Mesothelial cell of epicardium (in vitro differentiated cells): ENCODE measurements at regions not wholly inside any gene's neighbourhood (a gene's known extent, or its start where the extent isn't known, plus 50 kb on each side); places are given as distances from the start of the nearest gene placed in this dataset.
A peak's percentile ranks its signal among the peaks of the same experiment; 100 is the strongest.

Experiments
- DNase-seq, 2 experiments: peaks; one replicate each; pipeline ENCODE4 v3.0.0; 2021; ENCODE audit warnings: low spot score in 2 of 2; ENCODE audit not compliant: unreplicated experiment in 2 of 2
- H3K27ac Mint-ChIP-seq: 2 replicates; pipeline ENCODE4 v1.8.0; 2021; ENCODE audit warnings: mixed read lengths
- H3K27me3 Mint-ChIP-seq: 2 replicates; pipeline ENCODE4 v1.8.0; 2021; ENCODE audit warnings: low read depth, mixed read lengths
- H3K36me3 Mint-ChIP-seq: 2 replicates; pipeline ENCODE4 v1.8.0; 2021; ENCODE audit warnings: mixed read lengths
- H3K4me1 Mint-ChIP-seq: 2 replicates; pipeline ENCODE4 v1.8.0; 2021; ENCODE audit warnings: mixed read lengths
- H3K4me3 Mint-ChIP-seq: 2 replicates; pipeline ENCODE4 v1.8.0; 2021; ENCODE audit warnings: mild to moderate bottlenecking, moderate library complexity, mixed read lengths
- H3K9me3 Mint-ChIP-seq: 2 replicates; pipeline ENCODE4 v1.8.0; 2021; ENCODE audit warnings: mixed read lengths
- CTCF ChIP-seq: fragments of 200-600 bp; sonication (generic); IDR thresholded peaks from one replicate; pipeline ENCODE4 v1.5.0; 2021; ENCODE audit warnings: antibody characterized with exemption; ENCODE audit not compliant: unreplicated experiment

- no peak for TF ChIP-seq CTCF
- no peak for DNase-seq
- no peaks in the 10 kb centered on the region for H3K4me1 Mint-ChIP-seq
- no peaks in the 10 kb centered on the region for H3K36me3 Mint-ChIP-seq
- H3K27ac Mint-ChIP-seq = no peak overlapping the region
- no peaks in the 10 kb centered on the region for H3K27me3 Mint-ChIP-seq
- peaks cover 4% of the 10 kb centered on the region for H3K9me3 Mint-ChIP-seq
- H3K4me3 Mint-ChIP-seq = no peak overlapping the region
Measured at GRCh38 chr7:42385912-42386311, 148.9 kb upstream of the GLI3 start.

- TF ChIP-seq CTCF = no peak
- H3K36me3 Mint-ChIP-seq = no peaks in the 10 kb centered on the region
- H3K27me3 Mint-ChIP-seq = no peaks in the 10 kb centered on the region
- no peaks in the 10 kb centered on the region for H3K4me1 Mint-ChIP-seq
- H3K4me3 Mint-ChIP-seq = no peak overlapping the region
- no peak overlapping the region for H3K27ac Mint-ChIP-seq
- H3K9me3 Mint-ChIP-seq = peaks cover 4% of the 10 kb centered on the region
- no peak for DNase-seq
Measured at GRCh38 chr7:42381161-42381560, 144.2 kb upstream of the GLI3 start.

- H3K36me3 Mint-ChIP-seq = no peaks in the 10 kb centered on the region
- DNase-seq = no peak
- H3K27ac Mint-ChIP-seq = peak overlapping the region; percentile 22
- no peak overlapping the region for H3K4me3 Mint-ChIP-seq
- H3K4me1 Mint-ChIP-seq = no peaks in the 10 kb centered on the region
- no peaks in the 10 kb centered on the region for H3K27me3 Mint-ChIP-seq
- H3K9me3 Mint-ChIP-seq = peaks cover 4% of the 10 kb centered on the region
- no peak for TF ChIP-seq CTCF
Measured at GRCh38 chr7:42380401-42380800, 143.4 kb upstream of the GLI3 start.

GRCh38 chr7:42378149-42378548, 141.1 kb upstream of the GLI3 start:
- H3K36me3 Mint-ChIP-seq = no peaks in the 10 kb centered on the region
- no peak for DNase-seq
- H3K27me3 Mint-ChIP-seq = no peaks in the 10 kb centered on the region
- H3K4me1 Mint-ChIP-seq = peaks cover 4% of the 10 kb centered on the region
- H3K4me3 Mint-ChIP-seq = no peak overlapping the region
- H3K27ac Mint-ChIP-seq = no peak overlapping the region
- H3K9me3 Mint-ChIP-seq = peaks cover 15% of the 10 kb centered on the region
- TF ChIP-seq CTCF = no peak

GRCh38 chr7:42373285-42373684, 136.3 kb upstream of the GLI3 start:
- no peak overlapping the region for H3K4me3 Mint-ChIP-seq

More at GRCh38 chr7:42373285-42373684, 136.3 kb upstream of the GLI3 start:
- peaks cover 12% of the 10 kb centered on the region for H3K4me1 Mint-ChIP-seq
- H3K27me3 Mint-ChIP-seq = no peaks in the 10 kb centered on the region
- peaks cover 31% of the 10 kb centered on the region for H3K9me3 Mint-ChIP-seq
- TF ChIP-seq CTCF = no peak
- H3K27ac Mint-ChIP-seq = no peak overlapping the region
- DNase-seq = no peak
- no peaks in the 10 kb centered on the region for H3K36me3 Mint-ChIP-seq
